Activated gamma-delta T cell treated with Interleukin-2 at 50 U/mL for 16 hours (primary cell): ENCODE measurements at regions not wholly inside any gene's neighbourhood (a gene's known extent, or its start where the extent isn't known, plus 50 kb on each side); places are given as distances from the start of the nearest gene placed in this dataset.
"Not testable (repeated sequence)": the region's sequence is repeated elsewhere in the genome, so short reads cannot be mapped to it uniquely, and the experiment has no call there.

ENCODE experiments used
- DNase-seq: peaks from one replicate; pipeline ENCODE4 v3.0.0-alpha.2; 2020

DNA sequence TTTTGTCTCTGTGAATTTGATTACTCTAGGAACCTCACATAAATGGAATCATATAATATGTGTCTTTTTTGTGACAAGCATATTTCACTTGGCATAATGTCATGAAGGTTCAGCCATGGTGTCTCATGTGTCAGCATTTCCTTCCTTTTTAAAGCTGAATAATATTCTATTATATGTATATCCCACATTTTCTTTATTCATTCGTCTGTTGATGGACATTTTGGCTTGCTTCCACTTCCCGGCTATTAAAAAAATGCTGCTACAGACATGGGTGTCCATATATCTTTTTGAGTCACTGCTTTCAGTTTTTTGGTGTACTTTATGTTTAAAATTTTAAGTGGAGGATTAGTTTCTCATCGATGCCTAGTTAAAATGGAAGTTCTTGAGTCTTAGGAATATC is 59.8 kb upstream of the C5orf63 start:
- DNase-seq = no peak

DNA sequence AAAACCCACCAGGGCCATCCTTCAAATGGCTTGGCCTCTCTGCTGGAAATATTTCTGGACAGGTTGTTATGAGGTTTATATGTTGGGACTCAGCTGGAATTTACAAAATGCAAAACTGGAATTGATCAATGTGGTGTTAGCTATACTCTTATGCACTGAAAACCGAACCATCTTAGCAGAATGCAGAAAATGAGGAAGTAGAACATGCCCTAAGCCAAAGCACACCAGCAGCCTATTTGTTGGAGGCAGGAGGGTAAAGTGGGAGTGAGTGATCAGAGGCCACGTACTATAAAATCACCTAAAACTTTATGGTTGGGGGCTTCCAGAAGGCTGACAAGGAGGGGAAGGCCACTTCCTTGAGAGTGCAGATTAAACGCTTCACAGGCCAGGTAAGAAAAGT is 63.6 kb upstream of the C5orf63 start:
- no peak for DNase-seq

DNA sequence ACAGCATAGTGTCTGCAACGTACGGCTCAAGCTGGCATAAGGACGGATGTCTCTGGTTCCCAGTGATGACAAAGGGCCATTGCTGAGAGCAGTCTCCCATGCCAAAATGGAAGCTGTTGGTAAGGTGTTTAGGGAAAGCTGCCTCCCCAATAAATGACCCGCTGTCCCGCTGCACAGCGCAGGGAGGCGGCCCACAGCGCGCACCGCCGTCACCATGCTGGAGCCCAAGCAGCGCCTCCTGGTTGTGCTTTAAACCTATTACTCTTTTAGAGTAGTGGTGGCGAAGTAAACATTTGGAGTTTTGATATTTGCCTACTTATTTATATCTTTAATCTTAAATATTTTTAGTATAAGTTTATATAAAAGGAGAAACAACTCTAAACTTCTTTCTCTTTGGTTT is 70.4 kb upstream of the C5orf63 start:
- no peak for DNase-seq

DNA sequence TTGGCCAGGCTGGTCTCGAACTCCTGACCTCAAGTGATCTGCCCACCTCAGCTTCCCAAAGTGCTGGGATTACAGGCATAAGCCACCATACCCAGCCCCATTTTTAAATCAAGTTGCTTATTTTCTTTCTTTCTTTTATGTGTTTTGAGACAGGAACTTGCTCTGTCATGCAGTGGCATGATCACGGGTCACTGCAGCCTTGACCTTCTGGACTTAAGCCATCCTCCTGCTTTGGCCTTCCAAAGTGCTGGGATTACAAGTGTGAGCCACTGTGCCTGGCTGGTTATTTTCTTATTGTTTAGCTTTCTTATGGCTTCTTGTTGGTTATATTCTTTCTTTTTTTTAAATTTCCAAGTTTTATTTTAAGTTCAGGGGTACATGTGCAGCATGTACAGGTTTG is 79.7 kb upstream of the C5orf63 start:
- DNase-seq = no peak

DNA sequence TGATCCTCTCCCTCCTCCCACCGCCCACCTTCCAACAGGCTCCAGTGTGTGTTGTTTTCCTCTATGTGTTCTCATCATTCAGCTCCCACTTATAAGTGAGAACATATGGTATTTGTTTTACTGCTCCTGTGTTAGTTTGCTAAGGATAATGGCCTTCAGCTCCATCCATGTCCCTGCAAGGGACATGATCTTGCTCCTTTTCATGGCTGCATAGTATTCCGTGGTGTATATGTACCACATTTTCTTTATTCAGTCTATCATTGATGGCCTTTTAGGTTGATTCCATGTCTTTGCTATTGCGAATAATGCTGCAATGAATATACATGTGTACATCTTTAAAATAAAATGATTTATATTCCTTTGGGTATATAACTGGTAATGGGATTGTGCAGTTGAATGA is 80.2 kb upstream of the C5orf63 start:
- DNase-seq = no peak

DNA sequence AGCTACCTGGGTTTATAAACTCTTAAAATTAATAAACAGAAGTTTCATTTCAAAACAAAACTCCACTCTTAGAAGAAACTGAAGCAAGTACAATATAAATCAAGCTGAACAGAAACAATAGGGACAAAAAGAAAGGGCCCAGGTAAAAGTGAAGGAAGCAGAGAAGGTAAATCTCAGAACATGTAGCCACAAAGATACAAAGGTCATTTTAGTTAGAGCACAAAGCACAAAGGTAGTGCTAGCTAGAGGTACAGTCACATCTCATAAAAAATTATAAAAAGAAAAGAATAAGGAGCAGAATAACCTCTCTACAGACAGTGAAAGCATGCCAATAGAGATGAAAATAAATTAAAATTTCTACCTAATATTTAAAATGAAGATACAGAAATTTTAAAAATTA is 90.4 kb upstream of the C5orf63 start:
- no peak for DNase-seq

DNA sequence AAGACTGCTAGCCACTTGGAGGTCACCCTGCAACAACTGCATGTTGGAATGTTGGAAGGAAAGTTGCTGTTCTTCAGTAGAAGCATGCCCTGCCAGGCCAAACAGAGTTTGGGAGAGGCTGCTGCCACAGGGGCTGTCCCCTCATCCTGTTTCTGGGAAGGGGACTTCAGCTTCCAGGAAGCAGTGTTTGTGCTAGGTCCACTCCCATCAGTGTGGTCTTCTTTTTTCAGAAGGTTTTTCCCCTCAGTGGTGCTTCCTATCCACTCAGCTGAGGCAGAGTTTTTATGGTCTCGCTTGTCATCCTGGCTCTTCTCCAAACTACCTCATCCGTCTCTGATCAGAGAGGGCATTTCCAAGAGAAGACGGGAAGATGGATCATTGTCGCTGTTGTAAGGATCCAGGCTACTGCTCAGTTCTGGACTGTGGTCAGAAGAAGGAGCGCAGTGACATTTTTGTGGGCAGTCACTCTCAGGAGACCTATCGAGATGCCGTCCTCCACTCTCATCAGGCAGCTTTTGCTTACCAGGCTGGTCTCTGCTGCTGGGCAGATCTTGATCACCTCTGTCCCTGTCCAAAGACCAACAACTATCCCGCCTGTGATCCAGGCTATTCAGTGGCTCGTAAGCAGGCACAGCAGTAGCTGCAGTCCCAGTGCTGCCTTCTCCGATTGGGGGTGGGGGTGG is 97.8 kb upstream of the C5orf63 start:
- DNase-seq = no peak

DNA sequence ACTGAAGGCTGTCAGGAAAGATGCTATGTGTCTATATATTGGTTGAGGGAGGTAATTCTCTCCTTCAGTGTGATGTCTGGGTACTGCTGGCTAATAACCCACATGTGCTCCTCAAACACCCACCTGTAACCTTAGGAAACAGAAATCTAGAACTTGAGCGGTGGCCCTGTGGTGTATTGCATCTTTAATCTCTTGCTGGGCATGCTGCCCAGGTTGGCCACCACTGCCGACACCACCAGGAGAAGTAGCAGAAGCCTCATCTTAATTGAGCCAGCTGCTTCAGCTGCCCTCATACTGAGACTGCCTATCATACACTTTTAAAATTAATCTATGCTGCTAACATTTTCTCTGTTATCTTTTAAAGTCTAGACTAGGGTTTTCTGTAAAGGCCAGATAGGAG is 103.5 kb upstream of the C5orf63 start:
- no peak for DNase-seq

DNA sequence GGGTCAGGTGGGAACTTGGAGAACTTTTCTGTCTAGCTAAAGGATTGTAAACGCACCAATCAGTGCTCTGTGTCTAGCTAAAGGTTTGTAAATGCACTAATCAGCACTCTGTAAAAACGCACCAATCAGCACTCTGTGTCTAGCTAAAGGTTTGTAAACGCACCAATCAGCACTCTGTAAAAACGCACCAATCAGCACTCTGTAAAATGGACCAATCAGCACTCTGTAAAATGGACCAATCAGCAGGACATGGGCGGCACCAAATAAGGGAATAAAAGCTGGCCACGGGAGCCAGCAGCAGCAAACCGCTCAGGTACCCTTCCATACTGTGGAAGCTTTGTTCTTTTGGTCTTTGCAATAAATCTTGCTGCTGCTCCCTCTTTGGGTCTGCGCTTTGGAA is 108.0 kb upstream of the MEGF10 start:
- not testable (repeated sequence) for DNase-seq

DNA sequence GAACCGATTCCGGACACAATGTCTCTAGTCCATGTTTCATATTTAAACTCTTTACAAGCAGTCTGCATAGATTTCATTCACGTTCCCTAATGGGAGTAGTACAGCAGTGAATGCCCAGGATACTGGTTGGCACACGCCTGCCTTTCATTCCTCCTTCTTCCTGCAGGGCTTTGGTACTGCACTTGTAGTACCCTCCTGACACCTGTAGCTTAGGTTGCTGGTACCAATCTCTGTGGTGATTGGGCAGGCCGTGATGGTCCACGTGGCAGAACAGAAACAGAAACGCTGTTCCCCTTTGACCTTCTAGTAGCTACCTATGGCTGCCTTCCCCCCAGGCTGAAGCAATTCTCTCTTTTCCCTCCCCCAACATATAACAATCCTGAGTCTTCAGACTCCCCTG is 107.3 kb upstream of the MEGF10 start:
- DNase-seq = no peak

DNA sequence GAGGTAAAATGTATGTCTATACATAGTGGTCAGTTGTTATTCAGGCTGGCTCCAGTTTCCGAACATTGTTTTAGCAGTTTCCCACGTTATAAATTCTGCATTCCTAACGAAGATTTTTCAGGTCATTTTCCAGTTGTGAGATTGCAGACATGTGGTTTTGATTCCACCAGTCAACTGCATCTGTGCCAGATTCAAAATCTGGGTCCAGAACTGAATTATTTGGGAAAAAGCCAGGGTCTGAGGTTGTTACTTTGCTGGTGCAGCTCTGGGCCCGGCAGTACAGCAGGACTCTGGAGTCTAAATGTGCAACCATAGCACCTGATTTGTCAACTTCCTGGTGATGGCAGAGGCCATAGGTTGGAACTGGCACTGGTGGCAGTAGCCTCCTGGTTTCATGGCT is 105.7 kb upstream of the MEGF10 start:
- DNase-seq = no peak

DNA sequence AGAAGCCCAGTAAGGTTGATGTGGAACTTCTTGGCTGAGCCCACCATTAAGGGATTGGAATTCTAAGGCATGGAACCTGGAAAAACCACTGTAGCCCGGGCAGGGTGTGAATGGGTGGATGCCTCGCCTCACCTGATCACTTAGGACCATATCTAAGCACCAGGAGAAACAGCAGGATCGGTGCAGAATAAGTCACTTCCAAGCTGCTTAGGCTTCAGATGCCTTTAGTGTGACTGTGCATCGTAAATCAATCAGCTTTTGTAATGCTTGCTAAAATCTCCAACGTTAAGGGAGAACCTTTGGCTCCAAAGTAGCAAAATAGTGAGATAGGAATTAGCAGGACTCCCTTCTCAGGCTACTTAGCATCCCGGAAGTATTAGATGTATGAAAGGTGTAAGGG is 103.9 kb upstream of the MEGF10 start:
- no peak for DNase-seq

DNA sequence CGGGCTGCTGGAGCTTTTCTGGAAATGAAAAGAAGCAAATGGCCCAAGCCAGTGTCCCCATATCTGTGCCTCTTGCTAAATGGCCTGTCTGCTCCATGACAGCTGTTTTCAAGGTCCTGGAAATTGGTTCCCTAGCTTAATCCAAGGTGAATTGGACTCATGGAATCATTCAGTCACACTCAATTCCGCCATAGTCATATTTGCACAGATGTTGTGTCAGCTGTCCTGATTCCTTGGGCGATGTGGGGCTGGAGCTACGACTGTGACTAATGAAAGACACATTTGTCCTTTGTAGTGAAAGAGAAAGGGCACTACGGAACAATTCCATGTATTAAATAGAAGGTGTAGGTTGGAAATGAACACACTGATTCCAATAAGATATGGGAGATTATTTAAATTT is 102.9 kb upstream of the MEGF10 start:
- DNase-seq = no peak

DNA sequence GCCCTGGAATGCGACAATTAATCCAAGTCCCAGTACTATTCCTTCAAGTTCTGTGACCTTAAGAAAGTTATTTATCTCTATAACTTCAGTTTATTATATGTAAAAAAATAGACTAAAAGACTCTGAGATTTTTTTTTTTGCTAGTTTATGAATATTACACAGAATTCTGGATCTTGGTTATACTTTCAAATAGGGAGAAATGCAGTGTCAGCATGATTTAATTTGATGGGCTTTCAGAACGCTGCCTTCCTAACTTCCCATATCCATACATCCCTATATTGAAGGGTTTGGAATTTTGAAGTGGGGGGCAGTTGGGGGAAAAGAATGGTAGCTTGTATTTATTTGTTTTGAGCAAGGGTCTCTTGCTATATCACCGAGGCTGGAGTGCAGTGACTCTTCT is 98.4 kb upstream of the MEGF10 start:
- DNase-seq = no peak

DNA sequence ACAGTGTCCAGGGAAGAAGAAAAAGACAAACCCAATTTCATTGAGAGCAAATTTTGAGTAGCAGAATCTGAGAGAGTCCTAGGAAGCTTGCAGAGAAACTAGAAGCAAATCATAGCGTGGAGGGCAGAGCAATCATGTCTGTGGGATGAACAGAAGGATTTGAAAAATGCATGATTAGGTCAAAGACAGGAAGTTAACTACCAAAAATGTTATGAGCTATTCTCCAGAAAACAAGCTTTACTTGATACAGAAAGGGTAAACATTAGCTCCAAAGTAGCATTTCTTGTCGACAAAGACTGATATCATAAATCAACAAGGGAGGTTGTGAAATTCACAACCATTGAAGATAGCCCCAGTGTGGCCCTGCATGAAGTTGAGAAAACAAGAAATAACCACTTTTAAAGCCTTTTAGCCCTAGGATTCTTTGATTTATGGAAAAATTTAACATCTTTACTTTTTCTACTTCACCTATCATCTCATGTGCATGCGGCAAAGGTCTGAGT is 97.7 kb upstream of the MEGF10 start:
- DNase-seq = no peak

DNA sequence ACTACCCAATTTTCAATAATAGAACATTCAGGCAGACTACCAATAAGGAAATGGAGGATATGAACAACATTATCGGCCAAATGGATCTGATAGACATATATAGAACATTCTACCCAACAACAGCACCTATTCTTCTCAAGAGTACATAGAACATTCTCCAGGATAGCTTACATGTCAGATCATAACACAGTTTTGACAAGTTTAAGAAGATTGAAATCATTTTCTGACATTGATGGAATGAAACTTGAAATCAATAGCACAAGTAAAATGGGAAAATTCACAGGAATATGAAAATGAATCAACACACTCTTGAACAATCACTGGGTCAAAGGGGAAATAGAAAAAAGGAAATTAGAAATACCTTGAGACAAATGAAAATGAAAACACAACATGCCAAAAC is 94.6 kb upstream of the MEGF10 start:
- no peak for DNase-seq

DNA sequence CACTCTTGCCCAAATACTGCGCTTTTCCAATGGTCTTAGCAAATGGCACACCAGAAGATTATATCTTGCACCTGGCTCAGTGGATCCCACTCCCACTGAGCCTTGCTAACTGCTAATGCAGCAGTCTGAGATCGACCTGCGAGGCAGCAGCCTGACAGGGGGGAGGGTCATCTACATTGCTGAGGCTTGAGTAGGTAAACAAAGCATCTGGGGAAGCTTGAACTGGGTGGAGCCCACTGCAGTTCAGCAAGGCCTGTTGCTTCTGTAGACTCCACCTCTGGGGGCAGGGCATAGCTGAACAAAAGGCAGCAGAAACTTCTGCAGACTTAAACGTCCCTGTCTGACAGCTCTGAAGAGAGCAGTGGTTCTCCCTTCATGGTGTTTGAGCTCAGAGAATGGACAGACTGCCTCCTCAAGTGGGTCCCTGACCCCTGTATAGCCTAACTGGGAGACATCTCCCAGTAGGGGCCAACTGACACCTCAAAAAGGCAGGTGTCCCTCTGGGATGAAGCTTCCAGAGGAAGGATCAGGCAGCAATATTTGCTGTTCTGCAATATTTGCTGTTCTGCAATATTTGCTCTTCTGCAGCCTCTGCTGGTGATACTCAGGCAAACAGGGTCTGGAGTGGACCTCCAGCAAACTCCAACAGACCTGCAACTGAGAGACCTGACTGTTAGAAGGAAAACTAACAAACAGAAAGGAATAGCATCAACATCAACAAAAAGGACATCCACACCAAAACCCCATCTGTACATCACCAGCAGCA is 93.0 kb upstream of the MEGF10 start:
- not testable (repeated sequence) for DNase-seq

DNA sequence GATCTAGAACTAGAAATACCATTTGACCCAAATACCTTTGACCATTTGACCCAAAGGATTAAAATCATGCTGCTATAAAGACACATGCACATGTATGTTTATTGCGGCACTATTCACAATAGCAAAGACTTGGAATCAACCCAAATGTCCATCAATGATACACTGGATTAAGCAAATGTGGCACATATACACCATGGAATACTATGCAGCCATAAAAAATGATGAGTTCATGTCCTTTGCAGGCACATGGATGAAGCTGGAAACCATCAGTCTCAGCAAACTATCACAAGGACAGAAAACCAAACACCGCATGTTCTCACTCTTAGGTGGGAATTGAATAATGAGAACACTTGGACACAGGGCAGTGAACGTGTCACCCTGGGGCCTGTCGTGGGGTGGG is 87.9 kb upstream of the MEGF10 start:
- DNase-seq = not testable (repeated sequence)

DNA sequence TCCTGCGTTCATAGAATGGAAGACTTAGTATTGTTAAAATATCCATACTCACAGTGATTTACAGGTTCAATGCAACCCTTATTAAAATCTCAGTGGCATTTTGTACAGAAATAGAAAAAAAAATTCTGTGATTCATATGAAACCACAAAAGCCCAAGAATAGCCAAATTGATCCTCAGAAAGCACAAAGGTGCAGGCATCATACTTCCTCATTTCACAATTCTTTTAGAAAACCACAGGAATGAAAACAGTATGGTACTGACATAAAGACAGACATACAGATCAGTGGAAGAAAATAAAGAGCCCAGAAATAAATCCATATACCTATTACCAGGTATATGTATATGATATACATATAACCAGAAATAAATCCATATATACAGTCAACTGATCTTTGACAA is 86.8 kb upstream of the MEGF10 start:
- DNase-seq = no peak

DNA sequence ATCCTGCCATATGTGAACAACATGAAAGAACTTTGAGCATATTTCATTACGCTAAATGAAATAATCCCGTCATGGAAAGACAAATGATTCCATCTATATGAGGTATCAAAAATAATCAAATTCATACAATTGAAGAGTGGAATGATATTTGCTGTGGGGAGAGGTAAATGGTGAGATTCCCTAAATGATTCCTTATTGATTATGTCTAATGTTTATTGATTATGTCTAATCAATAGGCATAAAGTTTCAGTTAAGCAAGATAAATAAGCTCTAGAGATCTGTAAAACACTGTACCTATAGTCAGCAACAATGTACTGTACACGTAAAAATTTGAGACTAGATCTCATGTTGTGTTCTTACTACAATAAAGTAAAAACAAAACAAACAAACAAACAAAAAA is 85.4 kb upstream of the MEGF10 start:
- no peak for DNase-seq

DNA sequence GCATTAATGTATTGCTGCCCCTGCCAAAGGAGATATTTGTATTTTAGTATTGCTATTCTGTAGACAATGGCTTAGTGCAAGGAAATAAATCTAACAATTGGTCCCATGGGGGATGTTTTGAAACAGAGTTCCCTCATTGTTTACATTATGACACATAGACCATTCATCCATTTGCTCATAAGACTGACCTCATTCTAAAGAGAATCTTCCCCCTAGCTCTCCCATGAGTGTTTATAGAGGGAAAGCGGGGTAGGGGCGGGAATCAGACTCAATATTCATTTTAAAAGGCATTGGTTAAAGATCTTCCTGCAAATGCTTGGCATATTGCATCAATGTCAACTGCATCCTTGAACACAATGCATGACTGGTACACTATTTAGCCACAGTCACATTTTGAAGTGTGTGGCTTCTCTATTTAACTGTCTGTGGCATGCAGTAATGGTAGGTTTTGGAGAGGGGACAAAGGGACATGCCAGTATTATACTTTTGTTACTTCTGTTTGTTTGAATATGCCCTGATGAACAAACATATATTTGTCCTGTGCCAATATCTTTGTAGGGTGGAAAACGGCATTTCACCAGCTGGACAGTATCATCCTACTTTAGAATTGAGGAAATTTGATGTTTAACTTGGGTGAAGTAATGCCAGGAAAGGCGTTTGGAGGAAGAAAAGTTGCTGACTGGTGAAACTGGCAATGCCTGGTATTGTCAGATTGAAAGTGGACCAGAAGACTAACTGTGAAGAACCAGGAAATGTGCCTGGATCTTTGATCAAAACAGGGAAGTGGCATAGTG is 84.1 kb upstream of the MEGF10 start:
- no peak for DNase-seq

DNA sequence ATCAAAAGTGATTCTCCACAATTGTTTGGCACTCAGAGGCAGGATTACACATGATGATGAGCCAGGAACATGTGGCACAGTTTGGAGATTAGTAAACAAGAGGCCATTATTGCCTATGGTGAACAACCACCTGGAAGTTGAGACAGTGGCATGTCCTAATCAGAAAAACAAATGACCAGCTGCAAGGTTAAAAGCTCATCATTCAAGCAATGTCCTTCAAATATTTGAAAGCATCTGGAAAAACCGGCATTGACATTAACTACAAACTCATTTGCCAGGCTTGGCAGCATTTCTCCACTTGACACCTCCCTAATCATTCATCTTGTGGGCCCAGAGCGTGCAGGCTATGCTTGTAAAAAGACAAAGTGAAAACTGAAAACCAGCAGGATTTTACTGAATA is 80.6 kb upstream of the MEGF10 start:
- no peak for DNase-seq

DNA sequence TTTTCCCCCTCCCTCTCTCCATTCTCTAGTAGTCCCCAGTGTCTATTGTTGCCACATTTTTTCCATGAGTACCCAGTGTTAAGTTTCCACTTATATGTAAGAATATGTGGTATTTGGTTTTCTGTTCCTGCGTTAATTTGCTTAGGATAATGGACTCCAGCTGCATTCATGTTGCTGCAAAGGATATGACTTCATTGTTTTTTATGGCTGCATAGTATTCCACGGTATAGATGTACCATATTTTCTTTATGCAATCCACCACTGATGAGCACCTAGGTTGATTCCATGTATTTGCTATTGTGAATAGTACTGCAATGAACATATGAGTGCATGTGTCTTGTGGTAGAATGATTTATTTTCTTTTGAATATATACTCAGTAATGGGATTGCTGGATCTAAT is 77.4 kb upstream of the MEGF10 start:
- no peak for DNase-seq

DNA sequence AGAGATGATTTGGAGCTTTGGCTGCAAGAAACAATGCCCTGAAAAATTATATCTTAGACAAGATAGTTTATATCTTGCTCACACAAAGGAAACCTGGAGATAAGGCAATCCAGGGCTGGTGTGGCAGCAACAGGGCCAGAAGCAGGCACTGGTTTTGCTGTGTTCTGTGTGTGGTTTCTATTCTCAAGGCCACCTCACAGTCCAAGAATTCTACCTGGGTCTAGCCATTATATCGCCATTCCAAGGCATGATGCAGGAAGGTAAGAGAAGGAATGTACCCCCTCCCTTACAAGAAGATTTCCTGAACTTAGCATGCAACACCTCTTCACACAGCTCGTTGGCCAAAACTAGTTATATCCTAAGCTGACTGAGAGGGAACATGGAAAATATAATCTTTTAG is 74.5 kb upstream of the MEGF10 start:
- no peak for DNase-seq
